Activated B cell treated with CpG ODN at 0.5 μM for 24 hours (primary cell): ENCODE measurements at regions not wholly inside any gene's neighbourhood (a gene's known extent, or its start where the extent isn't known, plus 50 kb on each side); places are given as distances from the start of the nearest gene placed in this dataset.

ENCODE experiments used
- ATAC-seq: fragments of 200-7000 bp; cut with Tn5 transposase; one replicate; pipeline ENCODE4 v1.10.0; 2021; ENCODE audit warnings: low read depth, mild to moderate bottlenecking, moderate library complexity
- CTCF ChIA-PET: fragments of 350-600 bp; sonication (Branson Sonifier 250); formaldehyde crosslinking; loops from one replicate; lab custom pipeline; 2021; ENCODE audit warnings: antibody characterized with exemption; lab: Charles Lee
- POLR2A ChIA-PET: fragments of 350-600 bp; sonication (Branson Sonifier 250); formaldehyde crosslinking; loops from one replicate; lab custom pipeline; 2021; ENCODE audit warnings: antibody characterized with exemption; lab: Charles Lee
- DNase-seq: peaks from one replicate; pipeline ENCODE4 v3.0.0; 2022
- H3K27ac Mint-ChIP-seq: one replicate; pipeline ENCODE4 v1.8.0; 2020; ENCODE audit warnings: mixed read lengths
- H3K27me3 Mint-ChIP-seq: one replicate; pipeline ENCODE4 v1.8.0; 2021; ENCODE audit warnings: mixed read lengths
- H3K36me3 Mint-ChIP-seq: one replicate; pipeline ENCODE4 v1.8.0; 2021; ENCODE audit warnings: low read depth, mixed read lengths
- H3K4me1 Mint-ChIP-seq: one replicate; pipeline ENCODE4 v1.8.0; 2021; ENCODE audit warnings: mixed read lengths
- H3K4me3 Mint-ChIP-seq: one replicate; pipeline ENCODE4 v1.8.0; 2020; ENCODE audit warnings: mild to moderate bottlenecking, mixed read lengths
- H3K9me3 Mint-ChIP-seq: one replicate; pipeline ENCODE4 v1.8.0; 2020; ENCODE audit warnings: mixed read lengths
- intact Hi-C: fragments of 100-400 bp; cut with micrococcal nuclease; formaldehyde crosslinking; loops from one replicate; pipeline ENCODE4 v1.15.1; 2024
- TF ChIP-seq, protein P1 (sequence below): fragments of 200-600 bp; IDR thresholded peaks from one replicate; pipeline ENCODE4 v1.8.0; 2022; ENCODE audit warnings: antibody characterized with exemption, mild to moderate bottlenecking

DNA sequence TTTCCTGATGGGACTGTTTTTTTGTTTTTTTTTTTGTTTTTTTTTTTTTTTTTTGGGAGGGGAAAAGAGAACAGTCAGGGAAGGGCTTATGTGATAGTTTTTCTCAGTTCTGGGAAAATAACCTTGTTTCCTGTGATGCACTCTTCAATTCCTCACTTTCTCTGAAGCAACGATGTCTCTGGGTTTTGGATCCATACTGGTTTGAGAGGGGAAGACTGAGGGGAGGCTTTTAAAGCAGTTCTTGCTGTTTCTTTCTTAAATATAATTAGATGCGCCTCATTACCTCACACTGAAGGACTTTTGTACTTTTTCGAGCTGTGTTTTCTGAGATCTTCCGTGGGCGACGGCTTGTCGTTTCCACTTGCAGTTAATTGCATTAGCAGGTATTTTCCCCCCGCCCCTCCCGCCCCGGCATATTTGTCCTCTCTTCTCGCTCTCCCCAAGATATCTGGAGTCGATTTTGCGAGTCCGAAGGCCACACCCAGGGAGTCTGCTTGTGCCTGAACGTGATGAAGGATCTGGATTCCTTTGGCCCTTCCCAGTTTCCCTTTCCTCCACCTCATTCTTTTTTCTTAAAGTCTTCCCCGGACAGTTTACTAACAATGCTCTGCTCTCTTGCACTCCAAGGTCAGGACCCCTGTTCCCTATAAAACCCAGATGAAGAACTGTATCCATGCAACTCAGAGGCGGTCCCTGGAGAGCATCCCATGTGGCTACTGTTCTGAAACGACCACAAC is 125.2 kb upstream of the ZFHX3 start:
- ATAC-seq: no peak
- Mint-ChIP-seq H3K9me3 (no peaks in the 10 kb centered on the region), H3K36me3 (no peaks in the 10 kb centered on the region), H3K27me3 (peaks cover 2% of the 10 kb centered on the region), H3K27ac (no peak overlapping the region), H3K4me3 (no peak overlapping the region), H3K4me1 (no peaks in the 10 kb centered on the region)
- POLR2A ChIA-PET: no interaction called here
- no peak for DNase-seq
- intact Hi-C loops: no loop called here
- TF ChIP-seq, protein P1, sequence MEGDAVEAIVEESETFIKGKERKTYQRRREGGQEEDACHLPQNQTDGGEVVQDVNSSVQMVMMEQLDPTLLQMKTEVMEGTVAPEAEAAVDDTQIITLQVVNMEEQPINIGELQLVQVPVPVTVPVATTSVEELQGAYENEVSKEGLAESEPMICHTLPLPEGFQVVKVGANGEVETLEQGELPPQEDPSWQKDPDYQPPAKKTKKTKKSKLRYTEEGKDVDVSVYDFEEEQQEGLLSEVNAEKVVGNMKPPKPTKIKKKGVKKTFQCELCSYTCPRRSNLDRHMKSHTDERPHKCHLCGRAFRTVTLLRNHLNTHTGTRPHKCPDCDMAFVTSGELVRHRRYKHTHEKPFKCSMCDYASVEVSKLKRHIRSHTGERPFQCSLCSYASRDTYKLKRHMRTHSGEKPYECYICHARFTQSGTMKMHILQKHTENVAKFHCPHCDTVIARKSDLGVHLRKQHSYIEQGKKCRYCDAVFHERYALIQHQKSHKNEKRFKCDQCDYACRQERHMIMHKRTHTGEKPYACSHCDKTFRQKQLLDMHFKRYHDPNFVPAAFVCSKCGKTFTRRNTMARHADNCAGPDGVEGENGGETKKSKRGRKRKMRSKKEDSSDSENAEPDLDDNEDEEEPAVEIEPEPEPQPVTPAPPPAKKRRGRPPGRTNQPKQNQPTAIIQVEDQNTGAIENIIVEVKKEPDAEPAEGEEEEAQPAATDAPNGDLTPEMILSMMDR: no peak
- CTCF ChIA-PET: no interaction called here

DNA sequence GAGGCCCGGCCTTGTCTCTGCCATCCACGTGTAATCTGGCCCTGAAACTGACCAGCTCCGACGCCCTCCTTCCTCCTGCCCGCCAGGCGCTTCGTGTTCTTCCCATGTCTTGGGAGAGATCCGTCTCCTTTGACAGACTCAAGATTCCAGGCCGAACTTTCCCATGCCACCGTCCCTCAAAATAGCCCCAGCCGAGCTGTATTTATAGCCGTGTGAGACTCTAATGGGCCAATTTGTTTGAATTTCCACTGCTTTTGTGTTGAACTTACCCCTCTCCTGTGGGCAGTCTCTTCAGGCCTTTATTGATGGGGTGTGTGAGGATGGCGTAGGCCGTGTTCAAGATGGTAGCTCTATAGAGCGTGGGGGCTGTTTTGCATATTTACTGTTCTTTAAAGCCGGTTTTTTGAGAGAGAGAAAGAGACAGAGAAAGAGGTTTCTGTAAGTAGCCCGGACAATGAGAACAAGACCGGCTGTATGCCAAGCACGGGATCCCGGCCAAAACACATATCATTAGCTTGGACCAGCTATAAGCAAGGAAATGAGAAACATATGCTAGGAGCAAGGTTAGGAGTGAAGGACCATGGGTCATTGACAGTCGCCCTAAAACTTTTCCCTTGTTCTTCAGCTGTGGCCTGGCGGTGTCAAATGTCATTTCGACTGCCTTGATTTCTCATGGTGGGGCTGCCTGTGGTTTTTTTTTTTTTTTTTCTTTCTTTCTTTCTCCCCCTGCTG is 124.5 kb upstream of the ZFHX3 start:
- H3K4me3 Mint-ChIP-seq: no peak overlapping the region
- CTCF ChIA-PET: no interaction called here
- no peaks in the 10 kb centered on the region for H3K36me3 Mint-ChIP-seq
- H3K27ac Mint-ChIP-seq: no peak overlapping the region
- intact Hi-C loops: no loop called here
- no peak for DNase-seq
- H3K9me3 Mint-ChIP-seq: no peaks in the 10 kb centered on the region
- POLR2A ChIA-PET: no interaction called here
- no peak for ATAC-seq
- peaks cover 2% of the 10 kb centered on the region for H3K27me3 Mint-ChIP-seq
- TF ChIP-seq, protein P1: no peak
- no peaks in the 10 kb centered on the region for H3K4me1 Mint-ChIP-seq

DNA sequence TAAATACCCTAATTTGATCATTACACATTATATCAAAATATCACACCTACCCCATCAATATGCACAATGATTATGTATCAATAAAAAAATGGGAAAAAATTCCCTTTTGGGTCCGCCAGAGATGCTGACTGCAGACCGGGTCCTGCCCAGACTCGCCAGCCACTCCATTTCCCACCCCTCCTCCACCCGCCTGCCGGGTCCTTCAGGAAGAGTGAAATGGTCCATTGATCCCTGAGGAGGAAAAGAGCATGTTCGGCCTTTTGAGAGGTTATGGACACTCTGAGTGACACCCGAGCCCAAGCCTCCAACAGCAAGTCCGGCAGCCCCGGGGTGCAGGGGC is 123.9 kb upstream of the ZFHX3 start:
- CTCF ChIA-PET: no interaction called here
- H3K27me3 Mint-ChIP-seq: peaks cover 2% of the 10 kb centered on the region
- peaks cover under 1% of the 10 kb centered on the region for H3K4me1 Mint-ChIP-seq
- TF ChIP-seq, protein P1: no peak
- POLR2A ChIA-PET: no interaction called here
- intact Hi-C loops: no loop called here
- H3K4me3 Mint-ChIP-seq: no peak overlapping the region
- H3K9me3 Mint-ChIP-seq: no peaks in the 10 kb centered on the region
- no peaks in the 10 kb centered on the region for H3K36me3 Mint-ChIP-seq
- ATAC-seq (no peak), DNase-seq (no peak)
- no peak overlapping the region for H3K27ac Mint-ChIP-seq

DNA sequence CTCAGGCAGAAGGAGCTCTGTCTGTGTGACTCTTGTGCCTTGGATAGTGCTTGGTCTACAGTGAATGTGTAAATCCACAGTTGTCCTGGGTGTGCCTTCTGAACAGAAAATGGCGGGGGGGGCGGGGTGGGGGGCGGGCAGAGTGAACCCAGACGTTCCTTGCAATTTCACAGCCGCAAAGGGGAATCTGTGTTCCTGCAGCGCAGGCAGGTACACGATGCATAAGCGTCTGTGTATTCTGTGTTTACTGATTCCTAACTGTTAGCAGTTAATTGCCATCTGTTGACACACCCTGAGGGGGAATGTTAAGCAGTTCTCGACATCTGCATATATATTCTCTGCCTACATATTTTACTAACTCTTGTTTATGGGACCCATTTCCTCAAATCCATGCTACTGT is 123.5 kb upstream of the ZFHX3 start:
- H3K4me1 Mint-ChIP-seq: peaks cover 5% of the 10 kb centered on the region
- ChIA-PET POLR2A (no interaction called here), CTCF (no interaction called here)
- no peak overlapping the region for H3K4me3 Mint-ChIP-seq
- TF ChIP-seq, protein P1: no peak
- no peak for ATAC-seq
- H3K36me3 Mint-ChIP-seq: no peaks in the 10 kb centered on the region
- peaks cover 2% of the 10 kb centered on the region for H3K27me3 Mint-ChIP-seq
- intact Hi-C loops: no loop called here
- no peaks in the 10 kb centered on the region for H3K9me3 Mint-ChIP-seq
- H3K27ac Mint-ChIP-seq: no peak overlapping the region
- no peak for DNase-seq

DNA sequence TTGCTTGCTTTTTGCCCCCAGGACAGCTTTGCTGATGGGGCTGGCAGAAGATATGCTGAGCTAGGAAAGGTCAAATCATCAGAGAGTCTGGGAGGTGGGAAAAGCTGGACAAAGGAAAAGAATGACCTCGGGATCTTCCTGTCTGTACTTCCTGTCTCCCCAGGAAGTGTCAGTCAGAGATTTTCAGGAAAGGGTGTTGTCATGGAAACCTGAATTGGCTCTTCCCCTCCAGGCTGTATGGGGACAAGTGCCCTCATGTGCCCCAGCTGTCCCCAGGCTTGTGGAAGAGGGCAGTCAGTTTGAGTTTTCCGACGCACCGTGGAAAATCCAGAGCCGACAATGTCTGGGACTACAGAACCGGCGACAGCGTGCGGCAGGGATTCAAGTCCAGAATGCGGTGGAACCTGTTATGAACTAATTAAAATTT is 122.7 kb upstream of the ZFHX3 start:
- no peaks in the 10 kb centered on the region for H3K36me3 Mint-ChIP-seq
- ATAC-seq (no peak), DNase-seq (no peak)
- TF ChIP-seq, protein P1: no peak
- peaks cover 8% of the 10 kb centered on the region for H3K4me1 Mint-ChIP-seq
- POLR2A ChIA-PET: no interaction called here
- H3K27me3 Mint-ChIP-seq: peaks cover 2% of the 10 kb centered on the region
- H3K4me3 Mint-ChIP-seq: no peak overlapping the region
- no peaks in the 10 kb centered on the region for H3K9me3 Mint-ChIP-seq
- no peak overlapping the region for H3K27ac Mint-ChIP-seq
- CTCF ChIA-PET: no interaction called here
- intact Hi-C loops: no loop called here
